ENCODE measurements at regions not wholly inside any gene's neighbourhood (a gene's known extent, or its start where the extent isn't known, plus 50 kb on each side); places are given as distances from the start of the nearest gene placed in this dataset.

GRCh38 chr16:62681819-62682218 lies 645.6 kb upstream of the CDH8 start:
- no peak for DNase-seq (ENCODE audit: low read depth in 2 of 2)

GRCh38 chr16:62678796-62679195 lies 642.6 kb upstream of the CDH8 start:
- DNase-seq (ENCODE audit: low read depth in 2 of 2) = no peak

- no peak for DNase-seq (ENCODE audit: low read depth in 2 of 2)
These were observed 640.1 kb upstream of the CDH8 start for GRCh38 chr16:62676306-62676705.

- no peak for DNase-seq (ENCODE audit: low read depth in 2 of 2)
These were observed 629.0 kb upstream of the CDH8 start for GRCh38 chr16:62665269-62665668.

GRCh38 chr16:62664566-62664965 lies 628.3 kb upstream of the CDH8 start:
- no peak for DNase-seq (ENCODE audit: low read depth in 2 of 2)

- DNase-seq (ENCODE audit: low read depth in 2 of 2) = no peak
These were observed 625.2 kb upstream of the CDH8 start for GRCh38 chr16:62661435-62661834.

GRCh38 chr16:62657116-62657515 lies 620.9 kb upstream of the CDH8 start:
- DNase-seq (ENCODE audit: low read depth in 2 of 2) = no peak

- DNase-seq (ENCODE audit: low read depth in 2 of 2) = no peak
These were observed 616.3 kb upstream of the CDH8 start for GRCh38 chr16:62652441-62653120.

- no peak for DNase-seq (ENCODE audit: low read depth in 2 of 2)
These were observed 612.0 kb upstream of the CDH8 start for GRCh38 chr16:62648256-62648655.

- DNase-seq (ENCODE audit: low read depth in 2 of 2) = no peak
These were observed 608.0 kb upstream of the CDH8 start for GRCh38 chr16:62644030-62644812.

GRCh38 chr16:62642677-62643076 lies 606.4 kb upstream of the CDH8 start:
- no peak for DNase-seq (ENCODE audit: low read depth in 2 of 2)

- no peak for DNase-seq (ENCODE audit: low read depth in 2 of 2)
These were observed 603.7 kb upstream of the CDH8 start for GRCh38 chr16:62639890-62640289.

GRCh38 chr16:62638964-62639870 lies 603.0 kb upstream of the CDH8 start:
- DNase-seq (ENCODE audit: low read depth in 2 of 2) = no peak

- no peak for DNase-seq (ENCODE audit: low read depth in 2 of 2)
These were observed 602.2 kb upstream of the CDH8 start for GRCh38 chr16:62638324-62638911.

- DNase-seq (ENCODE audit: low read depth in 2 of 2) = no peak
These were observed 589.1 kb upstream of the CDH8 start for GRCh38 chr16:62625326-62625725.

- no peak for DNase-seq (ENCODE audit: low read depth in 2 of 2)
These were observed 584.0 kb upstream of the CDH8 start for GRCh38 chr16:62620275-62620674.

- no peak for DNase-seq (ENCODE audit: low read depth in 2 of 2)
These were observed 579.3 kb upstream of the CDH8 start for GRCh38 chr16:62615526-62615925.

GRCh38 chr16:62610291-62610690 lies 574.1 kb upstream of the CDH8 start:
- no peak for DNase-seq (ENCODE audit: low read depth in 2 of 2)

GRCh38 chr16:62602790-62603189 lies 566.6 kb upstream of the CDH8 start:
- DNase-seq (ENCODE audit: low read depth in 2 of 2) = no peak

- no peak for DNase-seq (ENCODE audit: low read depth in 2 of 2)
These were observed 561.6 kb upstream of the CDH8 start for GRCh38 chr16:62597875-62598274.

- DNase-seq (ENCODE audit: low read depth in 2 of 2) = no peak
These were observed 560.3 kb upstream of the CDH8 start for GRCh38 chr16:62596584-62596983.

- no peak for DNase-seq (ENCODE audit: low read depth in 2 of 2)
These were observed 559.9 kb upstream of the CDH8 start for GRCh38 chr16:62596125-62596524.

Data from stimulated activated CD4-positive, alpha-beta T cell treated with anti-CD3 and anti-CD28 coated beads, Interleukin-4, amount 100 ng/mL, for 48 hours (primary cell).